Peyer's patch (tissue), 4 donors: ENCODE measurements at regions not wholly inside any gene's neighbourhood (a gene's known extent, or its start where the extent isn't known, plus 50 kb on each side); places are given as distances from the start of the nearest gene placed in this dataset.

ENCODE experiments used
- POLR2A ChIP-seq, 2 donors: fragments of 450-650 bp; IDR thresholded peaks; one replicate each; pipeline ENCODE4 v1.5.1; 2017; ENCODE audit warnings: antibody characterized with exemption in 2 of 2, mild to moderate bottlenecking in 2 of 2, moderate library complexity in 2 of 2
- TF ChIP-seq, protein P1 (sequence below), 6 experiments: fragments of 450-650 bp in 4 of 6; fragments of 200-600 bp in 2 of 6; sonication (generic) in 1 of 6; IDR thresholded peaks; one replicate each; pipeline ENCODE4 v1.5.1; 2017 to 2019; ENCODE audit warnings: antibody characterized with exemption in 6 of 6, mild to moderate bottlenecking in 3 of 6, moderate library complexity in 1 of 6

DNA sequence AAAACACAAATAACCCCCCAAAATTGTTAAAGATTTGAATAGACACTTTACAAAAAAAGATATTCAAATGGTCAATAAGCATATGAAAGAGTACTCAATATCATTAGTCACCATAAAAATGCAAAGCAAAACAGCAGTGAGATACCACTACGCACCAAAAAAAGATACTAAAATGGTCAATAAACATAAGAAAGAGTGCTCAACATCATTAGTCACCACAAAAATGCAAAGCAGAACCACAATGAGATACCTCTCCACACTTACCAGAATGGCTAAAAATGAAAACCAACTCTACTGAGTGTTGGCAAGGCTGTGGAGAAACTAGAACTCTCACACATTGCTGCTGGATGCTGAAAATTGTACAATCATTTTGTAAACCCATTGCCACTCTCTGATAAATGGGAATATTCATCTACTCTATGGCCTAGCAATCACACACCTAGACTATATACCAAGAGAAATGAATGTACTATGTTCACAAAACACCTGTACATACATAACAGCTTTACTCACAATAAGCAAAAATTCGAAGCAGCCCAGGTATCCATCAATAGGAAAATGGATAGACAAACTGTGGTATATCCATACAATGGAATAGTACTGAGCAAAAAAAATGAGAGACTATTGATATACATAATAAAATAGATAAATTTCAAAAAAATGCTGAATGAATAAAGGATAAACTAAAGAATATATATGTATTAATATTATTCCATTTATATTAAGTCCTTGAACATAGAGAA lies 205.0 kb upstream of the DAPK1 start:
- TF ChIP-seq, protein P1, sequence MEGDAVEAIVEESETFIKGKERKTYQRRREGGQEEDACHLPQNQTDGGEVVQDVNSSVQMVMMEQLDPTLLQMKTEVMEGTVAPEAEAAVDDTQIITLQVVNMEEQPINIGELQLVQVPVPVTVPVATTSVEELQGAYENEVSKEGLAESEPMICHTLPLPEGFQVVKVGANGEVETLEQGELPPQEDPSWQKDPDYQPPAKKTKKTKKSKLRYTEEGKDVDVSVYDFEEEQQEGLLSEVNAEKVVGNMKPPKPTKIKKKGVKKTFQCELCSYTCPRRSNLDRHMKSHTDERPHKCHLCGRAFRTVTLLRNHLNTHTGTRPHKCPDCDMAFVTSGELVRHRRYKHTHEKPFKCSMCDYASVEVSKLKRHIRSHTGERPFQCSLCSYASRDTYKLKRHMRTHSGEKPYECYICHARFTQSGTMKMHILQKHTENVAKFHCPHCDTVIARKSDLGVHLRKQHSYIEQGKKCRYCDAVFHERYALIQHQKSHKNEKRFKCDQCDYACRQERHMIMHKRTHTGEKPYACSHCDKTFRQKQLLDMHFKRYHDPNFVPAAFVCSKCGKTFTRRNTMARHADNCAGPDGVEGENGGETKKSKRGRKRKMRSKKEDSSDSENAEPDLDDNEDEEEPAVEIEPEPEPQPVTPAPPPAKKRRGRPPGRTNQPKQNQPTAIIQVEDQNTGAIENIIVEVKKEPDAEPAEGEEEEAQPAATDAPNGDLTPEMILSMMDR (IDR thresholded peaks at IDR 0.05), result no peak
- no peak for TF ChIP-seq POLR2A (IDR thresholded peaks at IDR 0.05)
